ENCODE measurements at regions not wholly inside any gene's neighbourhood (a gene's known extent, or its start where the extent isn't known, plus 50 kb on each side); places are given as distances from the start of the nearest gene placed in this dataset.

GRCh38 chr1:57659804-57660203 lies 235.9 kb upstream of the DAB1 start:
- no peak for TF ChIP-seq CTCF (IDR thresholded peaks at IDR 0.05)
- TF ChIP-seq POLR2A (IDR thresholded peaks at IDR 0.05): no peak
- no peaks in the 10 kb centered on the region for H3K9me3 ChIP-seq
- no peaks in the 10 kb centered on the region for H3K36me3 ChIP-seq
- H3K27ac ChIP-seq: no peak overlapping the region
- H3K4me1 ChIP-seq: no peaks in the 10 kb centered on the region
- DNase-seq: no peak
- H3K4me3 ChIP-seq: no peak overlapping the region
- H3K27me3 ChIP-seq: no peaks in the 10 kb centered on the region

DNA sequence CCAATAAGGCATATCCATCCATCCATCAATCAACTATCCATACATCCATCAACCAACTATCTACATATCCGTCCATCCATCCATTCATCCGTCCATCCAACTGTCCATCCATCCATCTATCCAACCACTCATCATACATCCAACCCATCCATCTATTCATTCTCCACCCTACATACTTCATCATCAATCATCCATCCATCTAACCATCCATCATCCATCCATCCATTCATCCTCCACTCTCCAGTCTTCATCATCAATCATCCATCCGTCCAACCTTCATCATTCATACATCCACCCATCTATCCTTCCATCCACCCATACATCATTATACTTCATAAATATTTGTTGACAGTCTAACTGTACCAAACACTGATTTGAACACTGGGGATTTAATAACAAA lies 231.3 kb upstream of the DAB1 start:
- H3K9me3 ChIP-seq: no peaks in the 10 kb centered on the region
- DNase-seq: no peak
- no peaks in the 10 kb centered on the region for H3K36me3 ChIP-seq
- H3K27ac ChIP-seq: no peak overlapping the region
- H3K4me3 ChIP-seq: no peak overlapping the region
- no peaks in the 10 kb centered on the region for H3K4me1 ChIP-seq
- H3K27me3 ChIP-seq: no peaks in the 10 kb centered on the region
- TF ChIP-seq POLR2A (IDR thresholded peaks at IDR 0.05) (no peak), CTCF (IDR thresholded peaks at IDR 0.05) (no peak)

- no peaks in the 10 kb centered on the region for H3K9me3 ChIP-seq
- no peak for TF ChIP-seq POLR2A (IDR thresholded peaks at IDR 0.05)
- no peak for TF ChIP-seq CTCF (IDR thresholded peaks at IDR 0.05)
- no peak overlapping the region for H3K4me3 ChIP-seq
- no peak for DNase-seq
- no peaks in the 10 kb centered on the region for H3K4me1 ChIP-seq
- no peak overlapping the region for H3K27ac ChIP-seq
- H3K27me3 ChIP-seq: no peaks in the 10 kb centered on the region
- no peaks in the 10 kb centered on the region for H3K36me3 ChIP-seq
Measured at GRCh38 chr1:57644667-57645066, 220.8 kb upstream of the DAB1 start.

GRCh38 chr1:57638239-57638638 lies 214.4 kb upstream of the DAB1 start:
- Histone ChIP-seq H3K27ac (no peak overlapping the region), H3K9me3 (no peaks in the 10 kb centered on the region), H3K4me3 (no peak overlapping the region), H3K27me3 (no peaks in the 10 kb centered on the region), H3K36me3 (no peaks in the 10 kb centered on the region), H3K4me1 (no peaks in the 10 kb centered on the region)
- DNase-seq: no peak
- no peak for TF ChIP-seq POLR2A (IDR thresholded peaks at IDR 0.05)
- TF ChIP-seq CTCF (IDR thresholded peaks at IDR 0.05): no peak

DNA sequence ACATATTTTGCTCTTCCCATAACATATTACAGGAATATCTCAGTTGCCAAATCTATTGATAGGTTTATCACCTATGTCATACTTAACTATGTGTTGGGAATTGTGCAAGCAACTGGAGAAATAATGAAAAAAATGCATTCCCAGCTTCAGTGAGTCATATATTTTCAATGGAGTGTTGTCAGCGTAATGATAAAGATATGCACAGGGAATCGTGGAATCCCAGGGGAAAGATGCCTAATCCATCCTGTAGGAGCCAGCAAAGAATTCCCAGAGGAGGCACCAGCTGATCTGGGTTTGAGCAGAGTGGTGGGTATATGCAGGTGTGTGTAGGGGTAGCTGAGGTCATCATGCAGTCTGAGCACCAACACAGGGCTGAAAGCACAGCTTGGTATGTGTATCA lies 213.3 kb upstream of the DAB1 start:
- no peaks in the 10 kb centered on the region for H3K36me3 ChIP-seq
- no peak overlapping the region for H3K27ac ChIP-seq
- H3K27me3 ChIP-seq: no peaks in the 10 kb centered on the region
- no peak for DNase-seq
- H3K4me1 ChIP-seq: no peaks in the 10 kb centered on the region
- TF ChIP-seq CTCF (IDR thresholded peaks at IDR 0.05) (no peak), POLR2A (IDR thresholded peaks at IDR 0.05) (no peak)
- no peaks in the 10 kb centered on the region for H3K9me3 ChIP-seq
- H3K4me3 ChIP-seq: no peak overlapping the region

GRCh38 chr1:57633881-57634280 lies 210.0 kb upstream of the DAB1 start:
- Histone ChIP-seq H3K4me3 (no peak overlapping the region), H3K4me1 (no peaks in the 10 kb centered on the region)
- TF ChIP-seq POLR2A (IDR thresholded peaks at IDR 0.05): no peak
- no peak for TF ChIP-seq CTCF (IDR thresholded peaks at IDR 0.05)

More at GRCh38 chr1:57633881-57634280, 210.0 kb upstream of the DAB1 start:
- DNase-seq: no peak
- H3K27me3 ChIP-seq: no peaks in the 10 kb centered on the region
- no peaks in the 10 kb centered on the region for H3K36me3 ChIP-seq
- H3K9me3 ChIP-seq: no peaks in the 10 kb centered on the region
- no peak overlapping the region for H3K27ac ChIP-seq

All from Peyer's patch (tissue), 4 donors.